ENCODE measurements at regions not wholly inside any gene's neighbourhood (a gene's known extent, or its start where the extent isn't known, plus 50 kb on each side); places are given as distances from the start of the nearest gene placed in this dataset.

DNA sequence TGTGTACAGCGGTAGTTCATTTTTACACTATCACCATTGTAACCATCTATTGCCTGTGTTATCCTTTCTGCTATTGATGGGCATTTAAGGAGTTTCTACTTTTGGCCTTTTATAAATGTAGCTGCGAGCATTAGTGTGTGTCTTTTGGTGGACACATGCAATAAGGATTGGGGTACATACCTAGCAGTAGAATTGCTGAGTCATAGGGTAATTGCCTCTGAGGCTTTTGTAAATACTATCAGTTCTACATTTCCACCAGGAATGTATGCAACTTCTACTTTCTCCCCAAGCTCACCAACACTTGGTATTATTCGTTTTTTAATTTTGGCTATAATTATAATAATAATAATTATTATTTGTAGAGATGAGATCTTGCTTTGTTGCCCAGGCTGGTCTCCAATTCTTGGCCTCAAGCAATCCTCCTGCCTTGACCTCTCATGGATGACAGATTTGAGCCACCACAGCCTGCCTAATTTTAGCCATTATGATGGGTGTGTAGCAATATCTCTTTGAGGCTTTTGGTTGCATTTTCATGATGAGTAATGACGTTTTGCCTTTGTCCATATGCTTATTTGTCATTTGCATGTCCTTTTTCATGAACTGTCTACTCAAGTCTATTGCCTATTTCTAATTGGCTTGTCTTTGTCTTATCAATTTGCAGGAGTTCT is 277.0 kb downstream of the ACTR3B start:
- Histone ChIP-seq H3K4me3 (no peak overlapping the region), H3K27ac (no peak overlapping the region), H3K9me3 (no peaks in the 10 kb centered on the region), H3K36me3 (no peaks in the 10 kb centered on the region), H3K27me3 (no peaks in the 10 kb centered on the region), H3K4me1 (no peaks in the 10 kb centered on the region)
- intact Hi-C loops (cut with DNase I; ENCODE audit: low total_unique reads), result no loop called here
- DNase-seq, result no peak
- TF ChIP-seq POLR2A (IDR thresholded peaks at IDR 0.05), result no peak
- no peak for TF ChIP-seq CTCF (IDR thresholded peaks at IDR 0.05)

DNA sequence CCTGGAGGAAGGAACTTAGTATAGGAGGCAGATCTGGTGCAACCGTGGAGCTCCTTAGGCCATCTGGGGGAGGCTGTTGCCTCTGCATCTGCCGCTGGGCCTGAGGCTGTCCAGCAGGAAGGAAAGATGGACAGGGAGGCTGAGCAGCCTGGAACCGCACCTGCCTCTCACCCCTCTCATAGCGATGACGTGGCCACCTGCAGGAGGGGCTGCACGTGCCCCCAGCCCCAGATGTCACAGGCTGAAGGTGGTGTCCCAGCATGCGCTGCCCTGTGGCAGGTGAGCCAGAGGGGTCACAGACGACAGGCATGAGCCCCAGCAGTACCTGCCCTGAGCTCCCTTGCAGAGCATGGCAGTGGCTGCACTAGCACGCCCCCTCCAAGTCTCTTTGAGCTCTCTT is 283.9 kb downstream of the ACTR3B start:
- no peaks in the 10 kb centered on the region for H3K36me3 ChIP-seq
- intact Hi-C loops (cut with DNase I; ENCODE audit: low total_unique reads), result no loop called here
- H3K27ac ChIP-seq, result no peak overlapping the region
- no peak for DNase-seq
- H3K9me3 ChIP-seq, result no peaks in the 10 kb centered on the region
- no peak for TF ChIP-seq POLR2A (IDR thresholded peaks at IDR 0.05)
- no peak for TF ChIP-seq CTCF (IDR thresholded peaks at IDR 0.05)
- H3K4me1 ChIP-seq, result no peaks in the 10 kb centered on the region
- no peaks in the 10 kb centered on the region for H3K27me3 ChIP-seq
- no peak overlapping the region for H3K4me3 ChIP-seq

GRCh38 chr7:153044981-153045380 is 285.4 kb downstream of the ACTR3B start:
- no peaks in the 10 kb centered on the region for H3K27me3 ChIP-seq
- H3K27ac ChIP-seq, result no peak overlapping the region
- DNase-seq, result no peak
- H3K4me1 ChIP-seq, result no peaks in the 10 kb centered on the region
- H3K4me3 ChIP-seq, result no peak overlapping the region
- H3K36me3 ChIP-seq, result no peaks in the 10 kb centered on the region
- intact Hi-C loops (cut with DNase I; ENCODE audit: low total_unique reads), result no loop called here
- no peak for TF ChIP-seq CTCF (IDR thresholded peaks at IDR 0.05)
- no peak for TF ChIP-seq POLR2A (IDR thresholded peaks at IDR 0.05)
- H3K9me3 ChIP-seq, result no peaks in the 10 kb centered on the region

- Histone ChIP-seq H3K4me1 (no peaks in the 10 kb centered on the region), H3K27me3 (no peaks in the 10 kb centered on the region), H3K9me3 (no peaks in the 10 kb centered on the region), H3K27ac (no peak overlapping the region), H3K4me3 (no peak overlapping the region), H3K36me3 (no peaks in the 10 kb centered on the region)
- intact Hi-C loops (cut with DNase I; ENCODE audit: low total_unique reads), result no loop called here
- no peak for DNase-seq
- TF ChIP-seq POLR2A (IDR thresholded peaks at IDR 0.05) (no peak), CTCF (IDR thresholded peaks at IDR 0.05) (no peak)
Observed at GRCh38 chr7:153047079-153047959, 287.8 kb downstream of the ACTR3B start.

GRCh38 chr7:153052206-153052605 is 292.7 kb downstream of the ACTR3B start:
- Histone ChIP-seq H3K36me3 (no peaks in the 10 kb centered on the region), H3K27ac (no peak overlapping the region), H3K4me3 (no peak overlapping the region), H3K9me3 (no peaks in the 10 kb centered on the region), H3K27me3 (no peaks in the 10 kb centered on the region), H3K4me1 (no peaks in the 10 kb centered on the region)
- DNase-seq, result no peak
- intact Hi-C loops (cut with DNase I; ENCODE audit: low total_unique reads), result no loop called here
- no peak for TF ChIP-seq POLR2A (IDR thresholded peaks at IDR 0.05)
- TF ChIP-seq CTCF (IDR thresholded peaks at IDR 0.05), result no peak
